Keratinocyte (primary cell): ENCODE measurements at regions not wholly inside any gene's neighbourhood (a gene's known extent, or its start where the extent isn't known, plus 50 kb on each side); places are given as distances from the start of the nearest gene placed in this dataset.

Experiments used
- CTCF ChIP-seq, 3 experiments: IDR thresholded peaks in 1 of 3; conservative IDR thresholded peaks in 1 of 3; optimal IDR thresholded peaks in 1 of 3; 2 replicates in 2 of 3; 3 replicates in 1 of 3; pipeline versions ENCODE3 to v1.5.1; 2011; ENCODE audit warnings: low read length in 3 of 3, mild to moderate bottlenecking in 3 of 3, moderate library complexity in 2 of 3, control low read depth in 1 of 3, inconsistent platforms in 1 of 3; ENCODE audit not compliant: insufficient read depth in 2 of 3; ENCODE audit errors: extremely low read depth in 1 of 3
- EZH2 ChIP-seq: IDR thresholded peaks from one replicate; pipeline ENCODE4 v1.6.1; 2012; ENCODE audit warnings: inconsistent platforms, mild to moderate bottlenecking, low read length, moderate library complexity

GRCh38 chr4:182010876-182011275, 232.3 kb upstream of the TENM3 start:
- no peak for TF ChIP-seq CTCF (optimal IDR thresholded peaks at IDR 0.05 in 1 of 3, IDR thresholded peaks at IDR 0.05 in 1 of 3, conservative IDR thresholded peaks at IDR 0.05 in 1 of 3; ENCODE audit: extremely low read depth in 1 of 3, insufficient read depth in 2 of 3, low read length in 3 of 3)
- no peak for TF ChIP-seq EZH2
